ENCODE measurements at regions not wholly inside any gene's neighbourhood (a gene's known extent, or its start where the extent isn't known, plus 50 kb on each side); places are given as distances from the start of the nearest gene placed in this dataset.
A peak's percentile ranks its signal among the peaks of the same experiment; 100 is the strongest.
"Not testable (repeated sequence)": the region's sequence is repeated elsewhere in the genome, so short reads cannot be mapped to it uniquely, and the experiment has no call there.

GRCh38 chrX:64853424-64853823, 122.8 kb downstream of the ZC4H2 start:
- no peak for DNase-seq

- DNase-seq = peak in 1 of 5 experiments; percentile 67
These were observed 125.7 kb downstream of the ZC4H2 start for GRCh38 chrX:64850371-64851082.

GRCh38 chrX:64843224-64843623, 133.0 kb downstream of the ZC4H2 start:
- DNase-seq = no peak

- DNase-seq = peak in 1 of 5 experiments; percentile 71
These were observed 133.8 kb downstream of the ZC4H2 start for GRCh38 chrX:64842492-64842891.

- no peak for DNase-seq
These were observed 170.6 kb downstream of the ZC4H2 start for GRCh38 chrX:64805683-64806082.

GRCh38 chrX:64792598-64793337, 183.5 kb downstream of the ZC4H2 start:
- DNase-seq = no peak

- DNase-seq = no peak
These were observed 193.3 kb downstream of the ZC4H2 start for GRCh38 chrX:64782923-64783322.

GRCh38 chrX:64758047-64758446, 218.2 kb downstream of the ZC4H2 start:
- no peak for DNase-seq

GRCh38 chrX:64739792-64740378, 236.4 kb downstream of the ZC4H2 start:
- no peak for DNase-seq

GRCh38 chrX:64698317-64698716, 277.9 kb downstream of the ZC4H2 start:
- DNase-seq = no peak

- DNase-seq = not testable (repeated sequence)
These were observed 280.9 kb downstream of the ZC4H2 start for GRCh38 chrX:64695372-64695771.

- DNase-seq = no peak
These were observed 267.6 kb upstream of the MTMR8 start for GRCh38 chrX:64662876-64663275.

GRCh38 chrX:64657229-64657628, 262.0 kb upstream of the MTMR8 start:
- not testable (repeated sequence) for DNase-seq

- peak in 1 of 5 experiments; percentile 1 for DNase-seq
These were observed 247.2 kb upstream of the MTMR8 start for GRCh38 chrX:64642482-64642881.
